Activated T-helper 9 cell treated with anti-CD3 and anti-CD28 coated beads, Interleukin-2, amount 50 U/mL, for 16 hours (primary cell): ENCODE measurements at regions not wholly inside any gene's neighbourhood (a gene's known extent, or its start where the extent isn't known, plus 50 kb on each side); places are given as distances from the start of the nearest gene placed in this dataset.

Source experiments
- DNase-seq: peaks from one replicate; pipeline ENCODE4 v3.0.0-alpha.2; 2020; ENCODE audit warnings: low read depth

GRCh38 chr7:106419455-106420182 lies 134.8 kb upstream of the NAMPT start:
- no peak for DNase-seq

DNA sequence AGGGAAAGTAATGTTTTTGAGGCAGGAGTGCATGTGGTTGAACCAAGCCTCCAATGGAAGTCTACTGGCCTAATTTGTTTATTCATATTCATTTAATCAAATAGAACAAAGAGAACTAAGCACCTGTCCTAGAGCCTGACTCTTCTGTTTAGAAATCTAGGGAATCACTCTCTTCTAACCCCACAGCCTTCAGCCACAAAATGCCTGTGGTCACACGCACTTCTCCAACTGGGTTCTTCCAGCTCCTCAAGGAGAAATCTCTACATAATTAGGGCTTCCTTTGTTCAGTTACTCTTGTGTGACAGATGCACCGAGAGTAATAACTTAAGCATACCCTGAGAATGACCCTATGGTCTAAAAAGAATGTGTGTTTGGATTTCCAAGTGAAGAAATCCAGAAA lies 133.7 kb upstream of the NAMPT start:
- no peak for DNase-seq

GRCh38 chr7:106418094-106418493 lies 133.3 kb upstream of the NAMPT start:
- no peak for DNase-seq

- no peak for DNase-seq
Observed at GRCh38 chr7:106417273-106417902, 132.6 kb upstream of the NAMPT start.

- no peak for DNase-seq
Observed at GRCh38 chr7:106416430-106416829, 131.6 kb upstream of the NAMPT start.

DNA sequence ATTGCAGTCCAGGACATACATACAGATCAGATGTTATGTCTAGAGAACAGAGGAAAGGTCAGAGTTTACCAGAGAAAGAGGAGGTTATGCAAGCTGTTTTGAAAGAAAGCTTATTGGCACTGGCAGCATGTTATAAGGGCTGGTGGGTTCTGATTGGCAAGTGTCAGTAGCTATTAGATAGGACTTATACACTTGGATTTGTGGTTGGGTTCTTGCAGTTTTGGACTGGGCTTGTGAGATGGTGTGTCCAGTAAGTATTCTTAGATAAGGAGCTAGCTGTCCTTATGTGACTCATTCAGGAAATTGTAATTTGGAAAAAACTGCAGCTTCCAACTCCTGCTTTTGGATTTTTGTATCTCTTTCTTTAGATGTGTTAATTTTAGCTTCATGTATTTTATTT lies 130.7 kb upstream of the NAMPT start:
- no peak for DNase-seq

DNA sequence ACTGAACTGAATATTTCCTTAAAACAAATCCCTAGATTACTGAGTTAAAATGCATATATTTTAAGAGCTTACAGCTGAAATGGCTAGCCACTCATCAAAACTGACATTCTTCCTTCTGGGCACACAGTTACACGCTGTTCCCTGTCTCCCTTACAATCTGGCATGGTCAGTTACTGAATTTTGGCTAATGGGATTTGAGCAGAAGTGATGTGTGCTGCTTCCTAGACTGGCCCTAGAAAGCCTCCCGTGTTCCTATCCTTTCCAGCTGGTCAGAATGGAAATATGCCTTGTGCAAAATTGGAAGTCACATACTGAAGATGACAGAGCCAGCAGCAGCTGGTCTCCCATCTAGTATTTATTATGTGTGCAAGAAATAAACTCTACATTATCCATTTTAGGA lies 128.7 kb upstream of the NAMPT start:
- no peak for DNase-seq

DNA sequence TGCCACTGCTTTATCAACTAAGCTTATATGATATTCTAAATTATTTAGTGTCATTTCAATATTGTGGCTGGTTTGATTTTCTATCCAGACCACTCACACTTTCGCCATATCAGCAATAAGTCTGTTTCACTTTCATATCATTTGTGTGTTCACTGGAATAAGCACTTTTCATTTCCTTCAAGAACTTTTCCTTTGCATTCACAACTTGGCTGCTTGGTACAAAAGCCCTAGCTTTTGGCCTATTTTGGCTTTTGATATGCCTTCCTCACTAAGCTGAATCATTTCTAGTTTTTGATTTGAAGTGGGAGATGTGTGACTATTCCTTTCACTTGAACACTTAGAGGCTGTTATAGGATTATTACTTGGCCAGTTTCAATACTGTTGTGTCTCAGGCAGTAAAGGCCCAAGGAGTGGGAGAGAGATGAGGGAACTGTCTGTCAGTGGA lies 120.9 kb upstream of the NAMPT start:
- DNase-seq, result no peak

DNA sequence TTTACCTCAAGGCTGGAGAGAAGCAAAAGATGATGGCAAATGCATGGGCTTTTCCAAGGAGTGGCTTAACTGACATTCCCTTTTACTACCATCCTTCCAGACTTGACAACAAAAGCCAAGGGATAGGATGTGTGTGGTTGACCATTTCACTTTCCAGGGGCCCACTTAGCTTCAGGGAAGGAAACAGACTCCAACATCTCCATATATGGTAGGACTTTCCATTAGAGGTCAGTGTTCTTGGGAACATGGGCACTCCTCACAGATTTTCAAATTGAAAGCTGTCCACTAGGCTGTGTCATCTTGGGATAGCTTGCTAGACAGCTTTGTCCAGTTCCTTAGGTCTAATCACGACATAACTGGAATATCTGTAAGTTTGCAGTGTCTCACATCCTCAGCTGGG lies 118.1 kb upstream of the NAMPT start:
- DNase-seq, result no peak

GRCh38 chr7:106400923-106401322 lies 116.1 kb upstream of the NAMPT start:
- no peak for DNase-seq

DNA sequence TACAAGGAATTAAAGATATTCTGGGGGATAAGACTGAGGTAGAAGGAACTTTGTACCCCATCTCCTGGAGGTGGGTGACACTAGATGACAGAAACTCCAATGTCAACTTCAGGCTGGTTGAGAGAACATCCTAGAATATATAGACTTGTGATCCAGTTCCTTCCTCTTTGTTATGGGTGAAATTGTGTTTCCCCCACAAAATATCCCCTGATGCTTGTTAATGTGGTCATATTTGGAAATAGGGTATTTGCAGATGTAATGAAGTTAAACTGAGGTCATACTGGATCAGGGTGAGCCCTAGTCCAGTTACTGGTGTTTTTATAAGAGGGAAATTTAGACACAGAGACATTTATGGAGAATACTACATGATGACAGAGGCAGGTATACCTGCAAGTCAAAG lies 114.0 kb upstream of the NAMPT start:
- DNase-seq, result no peak

GRCh38 chr7:106397994-106398393 lies 113.2 kb upstream of the NAMPT start:
- DNase-seq, result no peak

- no peak for DNase-seq
Observed at GRCh38 chr7:106394526-106394925, 109.7 kb upstream of the NAMPT start.

GRCh38 chr7:106393564-106394251 lies 108.9 kb upstream of the NAMPT start:
- DNase-seq, result no peak

DNA sequence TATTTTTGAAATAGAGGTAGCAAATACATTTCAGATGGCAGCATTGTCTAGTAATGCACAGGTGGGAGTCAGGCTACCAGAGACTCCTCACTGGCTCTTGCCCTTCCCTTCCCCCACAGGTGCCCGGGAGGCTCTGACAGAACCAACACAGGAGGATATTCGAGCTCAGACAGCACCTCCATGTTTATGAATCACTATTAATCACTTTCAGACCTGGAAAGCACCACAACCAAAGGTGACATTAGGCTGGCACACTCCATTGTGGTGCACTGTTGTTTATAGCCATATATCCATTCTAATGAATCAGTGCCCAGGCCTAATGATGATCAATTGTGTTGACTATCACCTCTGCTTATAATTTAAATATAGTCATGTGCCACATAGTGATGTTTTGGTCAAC lies 107.8 kb upstream of the NAMPT start:
- DNase-seq, result no peak

- DNase-seq, result no peak
Observed at GRCh38 chr7:106392144-106392543, 107.4 kb upstream of the NAMPT start.

DNA sequence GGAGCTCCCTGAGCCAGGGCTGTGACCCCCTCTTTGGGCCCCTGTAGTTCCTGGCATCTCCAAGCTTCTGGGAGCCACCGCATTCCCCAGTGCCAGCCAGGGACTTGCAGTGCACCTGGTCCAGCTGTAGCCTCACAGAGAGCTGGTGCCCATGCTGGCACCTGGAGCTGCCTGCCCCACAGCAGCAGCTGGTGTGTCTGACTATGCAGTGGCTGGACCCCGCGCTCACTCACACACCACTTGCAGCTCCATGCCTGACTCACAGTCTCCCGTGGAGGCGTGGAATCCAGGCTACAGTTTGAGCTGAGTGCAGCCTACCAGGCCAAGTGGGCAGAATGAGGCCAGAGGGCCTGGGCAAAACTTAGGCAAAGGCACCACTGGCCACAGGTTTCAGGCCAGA lies 102.2 kb upstream of the NAMPT start:
- DNase-seq, result no peak

DNA sequence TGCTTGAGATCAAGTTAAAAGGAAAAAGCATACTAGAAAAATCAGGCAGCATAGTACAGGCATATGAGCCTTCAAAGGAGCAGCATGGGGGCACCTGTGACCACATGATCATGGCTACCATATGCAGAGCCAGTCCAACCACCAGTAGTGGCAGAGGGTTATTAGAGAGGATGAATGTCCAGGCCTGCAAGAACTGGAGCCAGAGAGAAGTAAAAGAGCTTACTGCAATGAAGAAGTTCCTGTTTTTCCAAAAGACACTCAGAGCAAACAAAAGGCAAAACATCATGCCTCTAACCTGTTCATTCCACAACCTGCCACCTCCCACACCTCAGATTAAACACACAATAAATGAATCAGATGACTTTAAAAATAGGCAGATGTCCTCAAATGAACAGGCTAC lies 99.6 kb upstream of the NAMPT start:
- no peak for DNase-seq

GRCh38 chr7:106382929-106383328 lies 98.1 kb upstream of the NAMPT start:
- no peak for DNase-seq

- DNase-seq, result no peak
Observed at GRCh38 chr7:106382129-106382528, 97.3 kb upstream of the NAMPT start.

DNA sequence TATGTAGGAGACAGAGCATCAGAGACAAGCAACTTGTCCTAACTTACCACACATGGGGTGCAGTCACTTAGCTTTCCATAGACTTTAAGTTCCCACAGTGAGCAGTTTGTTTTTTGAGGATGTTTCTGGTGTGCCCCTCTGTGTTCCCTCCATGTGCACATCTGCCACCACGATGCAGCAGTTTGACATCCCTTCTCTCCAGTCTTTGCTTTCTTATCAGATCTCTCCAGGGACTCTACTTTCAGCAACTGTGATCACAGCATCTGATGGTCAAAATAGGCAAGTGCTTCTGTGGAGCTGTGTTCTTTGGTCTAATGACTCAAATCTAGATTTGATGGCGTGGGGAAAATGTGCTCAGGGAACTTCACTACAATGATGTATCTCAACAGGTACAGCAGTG lies 96.5 kb upstream of the NAMPT start:
- DNase-seq, result no peak

- no peak for DNase-seq
Observed at GRCh38 chr7:106377847-106378361, 93.1 kb upstream of the NAMPT start.
